GM18861 (cell line): ENCODE measurements at regions not wholly inside any gene's neighbourhood (a gene's known extent, or its start where the extent isn't known, plus 50 kb on each side); places are given as distances from the start of the nearest gene placed in this dataset.
"Not testable (repeated sequence)": the region's sequence is repeated elsewhere in the genome, so short reads cannot be mapped to it uniquely, and the experiment has no call there.

Experiments used
- ATAC-seq: cut with Tn5 transposase; IDR thresholded peaks from one replicate; pipeline ENCODE4 v1.9.1; 2021; ENCODE audit not compliant: unreplicated experiment

GRCh38 chr12:92436856-92437255 is 265.9 kb upstream of the PLEKHG7 start:
- ATAC-seq, result no peak

- no peak for ATAC-seq
Measured at GRCh38 chr12:92434607-92435025, 268.2 kb upstream of the PLEKHG7 start.

- peak; percentile 59 for ATAC-seq
Measured at GRCh38 chr12:92432724-92433441, 269.9 kb upstream of the PLEKHG7 start.

- ATAC-seq, result no peak
Measured at GRCh38 chr12:92431146-92431545, 271.6 kb upstream of the PLEKHG7 start.

- no peak for ATAC-seq
Measured at GRCh38 chr12:92426332-92426731, 276.5 kb upstream of the PLEKHG7 start.

GRCh38 chr12:92425165-92425564 is 277.6 kb upstream of the PLEKHG7 start:
- no peak for ATAC-seq

- ATAC-seq, result no peak
Measured at GRCh38 chr12:92424338-92424737, 278.5 kb upstream of the PLEKHG7 start.

GRCh38 chr12:92421701-92422100 is 276.1 kb upstream of the BTG1 start:
- ATAC-seq, result no peak

- no peak for ATAC-seq
Measured at GRCh38 chr12:92421042-92421441, 275.4 kb upstream of the BTG1 start.

GRCh38 chr12:92419201-92419600 is 273.6 kb upstream of the BTG1 start:
- ATAC-seq, result no peak

GRCh38 chr12:92418381-92418780 is 272.7 kb upstream of the BTG1 start:
- no peak for ATAC-seq

GRCh38 chr12:92417373-92417772 is 271.7 kb upstream of the BTG1 start:
- no peak for ATAC-seq

- ATAC-seq, result no peak
Measured at GRCh38 chr12:92416385-92416812, 270.8 kb upstream of the BTG1 start.

- ATAC-seq, result no peak
Measured at GRCh38 chr12:92414170-92415070, 268.8 kb upstream of the BTG1 start.

GRCh38 chr12:92413286-92413685 is 267.6 kb upstream of the BTG1 start:
- no peak for ATAC-seq

- no peak for ATAC-seq
Measured at GRCh38 chr12:92412856-92413255, 267.2 kb upstream of the BTG1 start.

GRCh38 chr12:92411687-92412086 is 266.0 kb upstream of the BTG1 start:
- no peak for ATAC-seq

GRCh38 chr12:92408072-92408900 is 262.6 kb upstream of the BTG1 start:
- no peak for ATAC-seq

- ATAC-seq, result not testable (repeated sequence)
Measured at GRCh38 chr12:92406404-92407070, 260.9 kb upstream of the BTG1 start.

GRCh38 chr12:92405801-92406251 is 260.2 kb upstream of the BTG1 start:
- not testable (repeated sequence) for ATAC-seq

- ATAC-seq, result no peak
Measured at GRCh38 chr12:92404921-92405320, 259.3 kb upstream of the BTG1 start.
